ENCODE measurements at regions not wholly inside any gene's neighbourhood (a gene's known extent, or its start where the extent isn't known, plus 50 kb on each side); places are given as distances from the start of the nearest gene placed in this dataset.

DNA sequence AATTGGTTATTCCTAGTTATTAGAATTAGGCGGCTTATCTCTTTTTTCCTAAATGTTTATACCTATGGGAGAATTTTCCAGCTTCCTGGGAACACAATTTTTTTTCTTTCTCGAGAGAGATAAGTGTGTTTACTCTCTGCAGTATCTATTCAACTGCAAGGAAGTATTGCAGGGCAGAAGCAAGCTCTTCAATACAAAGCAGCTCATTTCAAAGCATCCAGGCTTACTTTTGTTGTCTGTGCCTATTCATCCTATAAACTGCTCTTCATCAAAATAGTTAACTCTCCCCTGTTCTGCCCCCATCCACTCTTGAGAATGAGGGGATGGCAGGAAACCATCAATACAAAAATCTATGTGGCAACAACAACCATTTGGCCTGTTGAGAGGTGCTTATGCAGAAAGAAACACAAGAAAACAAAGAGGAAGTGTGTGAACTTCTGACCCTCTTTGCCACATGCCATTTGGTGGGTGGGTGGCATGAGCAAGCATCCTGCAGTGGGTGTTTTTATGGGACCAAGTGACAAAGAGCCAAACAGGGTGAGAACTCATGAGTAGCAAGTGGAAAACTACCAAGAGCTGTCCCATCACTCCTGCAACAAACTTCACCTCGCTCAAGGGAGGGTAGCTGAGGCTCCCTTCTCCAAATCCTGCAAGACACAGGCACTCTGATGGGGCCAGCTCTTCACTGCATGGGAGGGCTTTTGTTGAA lies 50.6 kb upstream of the MRPS6 start:
- H3K9me3 ChIP-seq (ENCODE audit: severe bottlenecking): peaks cover 8% of the 10 kb centered on the region
- no peaks in the 10 kb centered on the region for H3K36me3 ChIP-seq
- H3K4me3 ChIP-seq (ENCODE audit: low read depth, low read length): no peak overlapping the region
- H3K27me3 ChIP-seq (ENCODE audit: insufficient read depth, low read depth, severe bottlenecking): peaks cover 94% of the 10 kb centered on the region
- TF ChIP-seq, protein P1, sequence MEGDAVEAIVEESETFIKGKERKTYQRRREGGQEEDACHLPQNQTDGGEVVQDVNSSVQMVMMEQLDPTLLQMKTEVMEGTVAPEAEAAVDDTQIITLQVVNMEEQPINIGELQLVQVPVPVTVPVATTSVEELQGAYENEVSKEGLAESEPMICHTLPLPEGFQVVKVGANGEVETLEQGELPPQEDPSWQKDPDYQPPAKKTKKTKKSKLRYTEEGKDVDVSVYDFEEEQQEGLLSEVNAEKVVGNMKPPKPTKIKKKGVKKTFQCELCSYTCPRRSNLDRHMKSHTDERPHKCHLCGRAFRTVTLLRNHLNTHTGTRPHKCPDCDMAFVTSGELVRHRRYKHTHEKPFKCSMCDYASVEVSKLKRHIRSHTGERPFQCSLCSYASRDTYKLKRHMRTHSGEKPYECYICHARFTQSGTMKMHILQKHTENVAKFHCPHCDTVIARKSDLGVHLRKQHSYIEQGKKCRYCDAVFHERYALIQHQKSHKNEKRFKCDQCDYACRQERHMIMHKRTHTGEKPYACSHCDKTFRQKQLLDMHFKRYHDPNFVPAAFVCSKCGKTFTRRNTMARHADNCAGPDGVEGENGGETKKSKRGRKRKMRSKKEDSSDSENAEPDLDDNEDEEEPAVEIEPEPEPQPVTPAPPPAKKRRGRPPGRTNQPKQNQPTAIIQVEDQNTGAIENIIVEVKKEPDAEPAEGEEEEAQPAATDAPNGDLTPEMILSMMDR (IDR thresholded peaks at IDR 0.05; ENCODE audit: low read depth, low read length): no peak
- DNase-seq: no peak
- H3K27ac ChIP-seq: no peak overlapping the region

DNA sequence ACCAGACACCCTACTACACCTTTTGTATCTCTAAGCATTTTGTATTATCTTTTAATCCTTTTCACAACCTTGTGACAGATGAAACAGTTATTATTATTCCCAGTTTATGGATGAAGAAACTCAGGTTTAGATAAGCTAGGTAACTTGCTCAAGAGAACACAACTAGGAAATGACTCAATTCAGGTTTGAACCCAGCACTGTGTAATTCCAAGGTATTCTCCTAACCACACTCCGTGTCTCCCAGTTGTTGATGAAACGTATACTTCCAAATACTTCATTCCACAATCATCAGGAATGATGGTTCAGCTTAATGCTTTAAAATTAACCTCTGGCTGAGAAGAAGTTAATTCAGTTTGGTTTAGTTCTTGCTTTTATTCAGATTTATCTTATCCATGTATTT lies 51.7 kb upstream of the MRPS6 start:
- Histone ChIP-seq H3K27ac (no peak overlapping the region), H3K36me3 (no peaks in the 10 kb centered on the region), H3K27me3 (ENCODE audit: insufficient read depth, low read depth, severe bottlenecking) (peaks cover 91% of the 10 kb centered on the region), H3K4me3 (ENCODE audit: low read depth, low read length) (no peak overlapping the region), H3K9me3 (ENCODE audit: severe bottlenecking) (peaks cover 12% of the 10 kb centered on the region)
- DNase-seq: no peak
- TF ChIP-seq, protein P1 (IDR thresholded peaks at IDR 0.05; ENCODE audit: low read depth, low read length): no peak

DNA sequence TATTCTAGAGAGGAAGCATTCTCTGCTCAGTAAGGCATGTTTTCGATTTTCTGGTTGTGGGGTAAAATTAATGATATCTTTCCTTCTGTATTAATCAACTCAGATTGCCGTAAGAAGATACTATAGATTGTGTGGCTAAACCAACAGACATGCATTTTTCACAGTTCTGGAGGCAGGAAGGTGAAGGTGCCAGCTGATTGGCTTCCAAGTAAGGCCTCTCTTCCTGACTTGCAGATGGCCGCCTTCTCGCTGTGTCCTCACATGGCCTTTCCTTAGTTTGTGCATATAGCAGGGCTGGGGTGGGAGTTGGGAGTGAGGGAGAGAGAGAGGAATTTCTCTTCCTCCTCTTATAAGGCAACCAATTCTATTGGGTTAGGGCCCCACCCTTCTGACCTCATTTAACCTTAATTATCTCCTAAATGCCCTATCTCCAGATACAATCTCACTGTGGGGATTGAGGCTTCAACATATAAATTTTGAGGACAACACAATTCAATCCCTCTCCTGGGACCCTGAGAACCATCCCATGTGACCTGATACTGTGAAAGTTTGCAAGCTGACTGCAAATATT lies 52.3 kb upstream of the MRPS6 start:
- Histone ChIP-seq H3K27ac (no peak overlapping the region), H3K27me3 (ENCODE audit: insufficient read depth, low read depth, severe bottlenecking) (peaks cover 95% of the 10 kb centered on the region), H3K9me3 (ENCODE audit: severe bottlenecking) (peaks cover 12% of the 10 kb centered on the region), H3K4me3 (ENCODE audit: low read depth, low read length) (no peak overlapping the region), H3K36me3 (no peaks in the 10 kb centered on the region)
- DNase-seq: no peak
- TF ChIP-seq, protein P1 (IDR thresholded peaks at IDR 0.05; ENCODE audit: low read depth, low read length): no peak

DNA sequence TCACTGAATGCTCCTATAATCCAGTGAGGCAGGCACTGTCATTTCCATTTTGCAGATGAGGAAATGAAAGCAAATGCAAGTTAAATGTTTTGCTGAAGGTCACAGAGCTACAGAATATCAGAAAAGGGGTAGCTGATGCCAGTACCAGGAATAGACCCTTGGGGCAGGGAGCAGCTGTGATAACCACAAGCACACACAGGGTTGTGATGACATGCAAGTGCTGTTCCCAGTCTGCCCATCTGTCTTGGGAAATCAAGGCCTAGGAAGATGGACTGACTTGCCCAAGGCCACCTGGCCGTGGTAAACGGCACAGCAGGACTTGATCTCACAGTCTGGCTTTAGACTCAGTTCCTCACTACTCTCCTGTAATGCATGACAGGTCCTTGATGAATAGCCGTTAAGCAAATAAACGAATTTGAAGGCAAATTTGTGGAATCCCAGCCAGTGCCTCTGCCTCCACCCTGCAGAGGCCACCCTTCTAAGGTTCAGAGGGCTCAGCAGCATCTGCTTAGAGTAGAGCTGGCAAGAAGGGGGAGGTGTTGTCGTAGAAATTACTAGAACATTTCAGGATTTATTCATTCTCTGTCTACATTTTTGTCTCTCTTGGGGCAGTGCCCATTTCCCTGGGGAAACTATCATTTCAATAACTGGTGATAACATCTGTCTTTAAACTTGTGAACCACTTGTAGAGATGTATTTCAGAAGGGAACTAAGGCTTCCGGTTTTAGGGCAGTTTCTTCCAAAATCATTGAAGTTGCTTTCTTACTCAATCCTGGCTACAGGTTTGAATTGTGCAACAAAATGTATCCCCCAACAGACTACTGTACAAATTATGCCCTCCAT lies 53.2 kb upstream of the MRPS6 start:
- Histone ChIP-seq H3K9me3 (ENCODE audit: severe bottlenecking) (peaks cover 17% of the 10 kb centered on the region), H3K27me3 (ENCODE audit: insufficient read depth, low read depth, severe bottlenecking) (peaks cover 95% of the 10 kb centered on the region), H3K27ac (no peak overlapping the region), H3K4me3 (ENCODE audit: low read depth, low read length) (no peak overlapping the region), H3K36me3 (no peaks in the 10 kb centered on the region)
- TF ChIP-seq, protein P1 (IDR thresholded peaks at IDR 0.05; ENCODE audit: low read depth, low read length): no peak
- no peak for DNase-seq

DNA sequence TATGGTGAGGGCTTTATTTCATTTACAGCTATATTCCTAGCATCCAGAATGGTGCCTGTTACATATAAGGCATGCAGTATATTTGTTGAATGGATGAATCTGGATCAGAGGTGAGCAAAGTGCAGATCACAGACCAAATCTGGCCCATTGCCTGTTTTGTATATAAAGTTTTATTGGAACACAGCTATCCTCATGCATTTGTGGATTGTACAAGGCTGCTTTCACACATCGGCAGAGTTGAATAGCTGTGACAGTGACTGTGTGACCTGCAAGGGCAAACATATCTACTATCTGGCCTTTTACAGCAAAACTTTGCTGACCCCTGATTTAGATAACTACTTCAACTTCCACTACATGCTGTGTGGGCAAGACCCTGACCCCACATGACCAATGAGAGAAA lies 54.0 kb upstream of the MRPS6 start:
- no peak for DNase-seq
- H3K4me3 ChIP-seq (ENCODE audit: low read depth, low read length): no peak overlapping the region
- peaks cover 95% of the 10 kb centered on the region for H3K27me3 ChIP-seq (ENCODE audit: insufficient read depth, low read depth, severe bottlenecking)
- peaks cover 20% of the 10 kb centered on the region for H3K9me3 ChIP-seq (ENCODE audit: severe bottlenecking)
- no peak overlapping the region for H3K27ac ChIP-seq
- TF ChIP-seq, protein P1 (IDR thresholded peaks at IDR 0.05; ENCODE audit: low read depth, low read length): no peak
- no peaks in the 10 kb centered on the region for H3K36me3 ChIP-seq
